ENCODE measurements at regions not wholly inside any gene's neighbourhood (a gene's known extent, or its start where the extent isn't known, plus 50 kb on each side); places are given as distances from the start of the nearest gene placed in this dataset.
"Not testable (repeated sequence)": the region's sequence is repeated elsewhere in the genome, so short reads cannot be mapped to it uniquely, and the experiment has no call there.

- no peak for DNase-seq
Measured at GRCh38 chr9:18299449-18299848, 174.5 kb upstream of the ADAMTSL1 start.

- not testable (repeated sequence) for DNase-seq
Measured at GRCh38 chr9:18305167-18305806, 168.7 kb upstream of the ADAMTSL1 start.

GRCh38 chr9:18314316-18314715, 159.6 kb upstream of the ADAMTSL1 start:
- no peak for DNase-seq

- DNase-seq: no peak
Measured at GRCh38 chr9:18317896-18318295, 156.1 kb upstream of the ADAMTSL1 start.

- DNase-seq: no peak
Measured at GRCh38 chr9:18319918-18320445, 154.0 kb upstream of the ADAMTSL1 start.

- DNase-seq: no peak
Measured at GRCh38 chr9:18324928-18325745, 148.8 kb upstream of the ADAMTSL1 start.

GRCh38 chr9:18325746-18326011, 148.3 kb upstream of the ADAMTSL1 start:
- DNase-seq: not testable (repeated sequence)

GRCh38 chr9:18327121-18327520, 146.8 kb upstream of the ADAMTSL1 start:
- DNase-seq: no peak

GRCh38 chr9:18330401-18331309, 143.3 kb upstream of the ADAMTSL1 start:
- no peak for DNase-seq

- no peak for DNase-seq
Measured at GRCh38 chr9:18331310-18331684, 142.7 kb upstream of the ADAMTSL1 start.

GRCh38 chr9:18331808-18332209, 142.1 kb upstream of the ADAMTSL1 start:
- peak; percentile 19 for DNase-seq

GRCh38 chr9:18333157-18333556, 140.8 kb upstream of the ADAMTSL1 start:
- no peak for DNase-seq

- DNase-seq: no peak
Measured at GRCh38 chr9:18335825-18336224, 138.1 kb upstream of the ADAMTSL1 start.

GRCh38 chr9:18338042-18338441, 135.9 kb upstream of the ADAMTSL1 start:
- no peak for DNase-seq

GRCh38 chr9:18343784-18344183, 130.2 kb upstream of the ADAMTSL1 start:
- DNase-seq: no peak

- no peak for DNase-seq
Measured at GRCh38 chr9:18346745-18347144, 127.2 kb upstream of the ADAMTSL1 start.

- DNase-seq: no peak
Measured at GRCh38 chr9:18347386-18348082, 126.4 kb upstream of the ADAMTSL1 start.

- DNase-seq: no peak
Measured at GRCh38 chr9:18348083-18348475, 125.9 kb upstream of the ADAMTSL1 start.

- no peak for DNase-seq
Measured at GRCh38 chr9:18349530-18349929, 124.4 kb upstream of the ADAMTSL1 start.

- DNase-seq: no peak
Measured at GRCh38 chr9:18350036-18350435, 123.9 kb upstream of the ADAMTSL1 start.

- no peak for DNase-seq
Measured at GRCh38 chr9:18350995-18351595, 122.9 kb upstream of the ADAMTSL1 start.

GRCh38 chr9:18352711-18353110, 121.2 kb upstream of the ADAMTSL1 start:
- no peak for DNase-seq

Measured in hindlimb muscle (tissue), 1 donor.